CD1c-positive myeloid dendritic cell (primary cell): ENCODE measurements at regions not wholly inside any gene's neighbourhood (a gene's known extent, or its start where the extent isn't known, plus 50 kb on each side); places are given as distances from the start of the nearest gene placed in this dataset.
"Not testable (repeated sequence)": the region's sequence is repeated elsewhere in the genome, so short reads cannot be mapped to it uniquely, and the experiment has no call there.

Experiments used
- DNase-seq: peaks from one replicate; pipeline ENCODE4 v3.0.0-alpha.2; 2016; ENCODE audit errors: extremely low spot score

DNA sequence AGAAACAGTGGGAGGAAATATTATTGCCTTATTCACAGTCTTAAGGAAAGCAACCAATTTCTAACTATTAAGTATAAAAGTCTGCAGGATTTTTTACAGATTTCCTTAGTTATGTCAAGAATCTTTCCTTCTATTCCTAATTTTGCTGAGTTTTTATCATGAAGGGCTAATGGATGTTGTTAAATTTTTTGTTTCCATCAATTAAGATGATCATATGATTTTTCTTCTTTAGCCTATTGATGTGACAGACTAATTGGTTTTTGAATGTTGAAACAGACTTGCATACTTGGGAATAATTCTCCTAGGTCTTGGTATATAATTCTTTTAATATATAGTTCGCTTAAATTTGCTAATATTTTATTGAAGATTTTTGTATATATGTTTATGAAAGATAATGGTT lies 569.1 kb upstream of the KCND2 start:
- no peak for DNase-seq

DNA sequence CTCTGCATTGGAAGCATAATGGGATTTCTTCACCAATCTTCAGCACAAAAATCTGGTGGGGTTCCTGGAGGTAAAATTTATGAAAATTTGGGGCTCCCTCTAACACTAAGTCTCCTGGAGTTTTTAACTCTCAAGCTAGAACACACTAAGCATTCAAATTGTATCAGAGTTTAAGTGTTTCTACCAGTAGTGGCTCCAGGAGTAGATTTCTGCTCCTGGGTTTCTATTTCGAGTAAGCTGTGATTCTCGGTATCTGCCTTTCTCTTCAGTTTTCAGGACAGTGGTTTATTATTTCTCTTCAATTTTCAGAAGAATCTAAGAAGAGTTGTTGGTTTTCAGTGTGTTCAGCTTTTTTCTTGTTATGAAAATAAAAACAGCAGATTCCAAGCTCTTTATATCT lies 566.4 kb upstream of the KCND2 start:
- DNase-seq, result no peak

GRCh38 chr7:119708891-119709290 lies 564.1 kb upstream of the KCND2 start:
- DNase-seq, result no peak

GRCh38 chr7:119711104-119711503 lies 561.9 kb upstream of the KCND2 start:
- DNase-seq, result no peak

- DNase-seq, result no peak
These were observed 560.0 kb upstream of the KCND2 start for GRCh38 chr7:119712886-119713462.

- no peak for DNase-seq
These were observed 559.4 kb upstream of the KCND2 start for GRCh38 chr7:119713606-119714005.

DNA sequence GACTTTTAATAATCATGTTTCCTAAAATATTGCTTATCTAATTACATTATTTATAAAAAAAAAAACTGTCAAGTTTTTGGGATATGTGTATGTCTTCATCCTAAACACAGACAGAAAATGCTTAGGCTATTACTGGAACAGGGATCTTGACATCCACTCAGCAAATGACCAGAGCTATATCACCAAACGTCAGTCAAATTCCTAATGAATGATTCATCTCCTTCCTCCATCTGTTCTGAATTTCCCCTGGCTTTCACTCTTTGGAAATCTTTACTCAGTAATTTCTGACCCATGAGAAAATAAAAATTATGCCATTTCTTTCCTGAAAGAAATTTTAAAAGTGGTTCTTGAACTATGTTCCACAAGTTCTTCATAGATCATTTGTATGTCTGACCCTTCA lies 552.4 kb upstream of the KCND2 start:
- DNase-seq, result no peak

- no peak for DNase-seq
These were observed 548.8 kb upstream of the KCND2 start for GRCh38 chr7:119724041-119724792.

GRCh38 chr7:119733127-119733879 lies 539.7 kb upstream of the KCND2 start:
- DNase-seq, result no peak

GRCh38 chr7:119737390-119737789 lies 535.6 kb upstream of the KCND2 start:
- DNase-seq, result no peak

DNA sequence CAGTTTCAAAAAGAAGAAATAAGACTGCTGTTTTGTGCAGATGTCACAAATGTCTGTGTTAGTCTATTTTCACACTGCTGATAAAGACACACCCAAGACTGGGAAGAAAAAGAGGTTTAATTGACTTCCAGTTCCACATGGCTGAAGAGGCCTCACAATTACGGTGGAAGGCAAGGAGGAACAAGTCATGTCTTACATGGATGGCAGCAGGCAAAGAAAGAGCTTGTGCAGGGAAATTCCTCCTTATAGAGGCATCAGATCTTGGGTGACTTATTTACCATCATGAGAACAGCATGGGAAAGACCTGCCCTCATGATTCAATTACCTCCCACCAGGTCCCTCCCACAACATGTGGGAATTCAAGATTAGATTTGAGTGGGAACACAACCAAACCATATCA lies 527.7 kb upstream of the KCND2 start:
- not testable (repeated sequence) for DNase-seq

GRCh38 chr7:119748251-119748860 lies 524.6 kb upstream of the KCND2 start:
- no peak for DNase-seq

GRCh38 chr7:119748991-119749390 lies 524.0 kb upstream of the KCND2 start:
- DNase-seq, result no peak

GRCh38 chr7:119756687-119757086 lies 516.3 kb upstream of the KCND2 start:
- no peak for DNase-seq

GRCh38 chr7:119758254-119758653 lies 514.7 kb upstream of the KCND2 start:
- no peak for DNase-seq

DNA sequence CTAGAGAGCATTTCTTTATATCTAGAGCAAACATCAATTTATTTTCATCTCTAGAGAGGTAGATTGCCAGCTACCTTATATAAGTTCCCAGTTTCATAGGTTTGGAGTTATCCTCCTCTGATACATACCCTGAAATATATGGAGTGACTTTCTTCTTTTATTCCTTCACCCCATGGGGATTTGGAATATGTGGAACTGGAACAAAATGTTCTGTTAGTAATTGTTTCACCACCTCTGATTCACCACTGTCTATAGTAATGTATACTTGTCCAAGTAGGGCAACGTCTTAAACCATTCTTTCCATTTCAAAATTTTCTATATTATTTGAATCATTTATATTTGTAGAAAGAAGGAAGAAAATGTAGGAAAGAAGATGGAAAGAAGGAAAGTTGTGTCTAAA lies 511.2 kb upstream of the KCND2 start:
- no peak for DNase-seq

DNA sequence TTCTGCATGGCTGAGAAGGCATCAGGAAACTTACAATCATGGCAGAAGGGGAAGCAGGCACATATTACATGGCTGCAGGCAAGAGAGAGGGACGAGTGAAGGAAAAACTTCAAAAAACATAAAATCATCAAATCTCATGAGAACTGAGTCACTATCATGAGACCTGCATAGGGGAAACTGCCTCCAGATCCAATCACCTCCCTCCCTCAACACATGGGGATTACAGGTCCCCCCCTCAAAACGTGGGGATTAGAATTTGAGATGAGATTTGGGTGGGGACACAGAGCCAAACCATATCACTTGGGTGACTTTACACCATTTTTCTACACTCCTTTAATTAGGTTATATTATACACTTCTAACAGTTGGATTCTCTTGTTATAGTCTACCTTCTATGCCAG lies 490.7 kb upstream of the KCND2 start:
- no peak for DNase-seq

DNA sequence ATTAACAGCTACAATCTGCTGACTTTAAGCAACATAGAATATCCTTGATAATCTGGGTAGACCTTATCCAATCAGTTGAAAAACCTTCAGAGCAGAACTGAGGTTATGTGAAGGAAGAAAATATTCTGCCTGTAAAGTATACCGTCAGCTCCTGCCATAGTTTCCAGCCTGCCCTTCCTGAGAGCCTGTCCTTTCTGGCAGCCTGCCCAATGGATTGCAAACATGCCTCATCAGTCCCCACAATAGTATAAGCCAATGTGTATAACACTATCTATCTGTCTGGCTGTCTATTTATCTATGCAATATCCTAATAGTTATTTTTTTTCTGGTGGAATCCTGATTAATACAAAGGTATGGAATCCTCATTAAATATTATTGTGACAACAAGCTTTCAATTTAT lies 489.2 kb upstream of the KCND2 start:
- DNase-seq, result no peak

- DNase-seq, result no peak
These were observed 470.8 kb upstream of the KCND2 start for GRCh38 chr7:119802147-119802546.

GRCh38 chr7:119825091-119825655 lies 447.8 kb upstream of the KCND2 start:
- no peak for DNase-seq

DNA sequence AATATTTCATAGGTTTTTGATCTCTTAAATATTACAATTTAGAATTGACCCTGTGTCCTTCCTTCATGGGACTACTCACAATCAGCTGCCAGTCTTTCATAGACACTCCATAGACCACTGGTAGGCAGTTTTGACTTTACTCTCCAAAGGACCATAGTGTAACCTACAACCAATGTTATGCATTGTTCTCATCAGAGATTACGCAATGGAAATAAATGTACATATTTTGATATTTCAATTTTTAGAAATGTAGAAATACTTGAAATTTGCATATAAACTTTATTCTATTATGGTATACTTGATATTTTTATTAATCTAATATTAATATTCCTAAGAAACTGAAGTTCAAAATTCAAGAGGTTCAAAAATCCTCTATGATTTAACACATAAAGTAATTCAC lies 446.4 kb upstream of the KCND2 start:
- DNase-seq, result no peak

- no peak for DNase-seq
These were observed 434.5 kb upstream of the KCND2 start for GRCh38 chr7:119838444-119838843.
